Gastrocnemius medialis (tissue), 4 donors: ENCODE measurements at regions not wholly inside any gene's neighbourhood (a gene's known extent, or its start where the extent isn't known, plus 50 kb on each side); places are given as distances from the start of the nearest gene placed in this dataset.
"Not testable (repeated sequence)": the region's sequence is repeated elsewhere in the genome, so short reads cannot be mapped to it uniquely, and the experiment has no call there.

Experiments
- ATAC-seq, 2 donors: fragments of 150-250 bp; one replicate each; pipeline ENCODE4 v1.9.1; 2016
- DNase-seq, 2 donors: peaks; one replicate each; pipeline ENCODE4 v3.0.0-alpha.2; 2019
- H3K27ac ChIP-seq, 4 donors: fragments of 200-600 bp; sonication (generic); 1 replicate in 1 of 4; 2 replicates in 3 of 4; pipeline ENCODE4 v1.5.1; 2016 to 2018; ENCODE audit warnings: mild to moderate bottlenecking in 2 of 4, moderate library complexity in 1 of 4
- H3K27me3 ChIP-seq, 3 donors: fragments of 200-600 bp; sonication (generic) in 2 of 3; 1 replicate in 1 of 3; 2 replicates in 2 of 3; pipeline versions ENCODE4 v1.5.1 to v1.6.0; 2016 to 2019; ENCODE audit warnings: mild to moderate bottlenecking in 1 of 3, moderate library complexity in 1 of 3
- H3K36me3 ChIP-seq, 2 donors: fragments of 200-600 bp; sonication (generic) in 1 of 2; one replicate each; pipeline ENCODE4 v1.5.1; 2017 to 2018
- H3K4me1 ChIP-seq, 2 donors: fragments of 200-600 bp; sonication (generic) in 1 of 2; one replicate each; pipeline ENCODE4 v1.5.1; 2016 to 2017; ENCODE audit warnings: mild to moderate bottlenecking in 2 of 2
- H3K4me3 ChIP-seq, 4 donors: fragments of 200-600 bp; sonication (generic) in 3 of 4; 1 replicate in 1 of 4; 2 replicates in 3 of 4; pipeline ENCODE4 v1.5.1; 2016 to 2019; ENCODE audit warnings: mild to moderate bottlenecking in 2 of 4
- H3K9me3 ChIP-seq, 3 donors: fragments of 200-600 bp; sonication (generic) in 2 of 3; 1 replicate in 1 of 3; 2 replicates in 2 of 3; pipeline ENCODE4 v1.5.1; 2016 to 2019
- CTCF ChIP-seq, 5 experiments: fragments of 450-650 bp in 3 of 5; fragments of 200-600 bp in 2 of 5; sonication (generic) in 2 of 5; IDR thresholded peaks in 4 of 5; conservative IDR thresholded peaks in 1 of 5; 1 replicate in 4 of 5; 2 replicates in 1 of 5; pipeline ENCODE4 v1.5.1; 2016 to 2019; ENCODE audit warnings: antibody characterized with exemption in 5 of 5, mild to moderate bottlenecking in 3 of 5, moderate library complexity in 3 of 5
- POLR2A ChIP-seq, 2 donors: fragments of 450-650 bp; IDR thresholded peaks; one replicate each; pipeline ENCODE4 v1.6.1; 2017; ENCODE audit warnings: antibody characterized with exemption in 2 of 2, mild to moderate bottlenecking in 2 of 2, moderate library complexity in 2 of 2
- in situ Hi-C, 4 donors: fragments of 200-750 bp; cut with MboI; loops; one replicate each; pipeline versions ENCODE4 v1.15.0 to v1.8.0; 2017; ENCODE audit warnings: low sequenced_read_pairs in 4 of 4
- intact Hi-C: fragments of 100-400 bp; cut with DNase I; formaldehyde crosslinking; loops from one replicate; pipeline ENCODE4 v1.15.1; 2023; ENCODE audit warnings: low total_unique reads

GRCh38 chr2:139685090-139685983 lies 905.1 kb upstream of the NXPH2 start:
- in situ Hi-C loops = no loop called here
- no peak for TF ChIP-seq CTCF (IDR thresholded peaks at IDR 0.05 in 4 of 5, conservative IDR thresholded peaks at IDR 0.05 in 1 of 5)
- no peak for TF ChIP-seq POLR2A (IDR thresholded peaks at IDR 0.05)
- Histone ChIP-seq H3K4me3 (no peak overlapping the region), H3K36me3 (no peaks in the 10 kb centered on the region), H3K9me3 (no peaks in the 10 kb centered on the region), H3K27me3 (no peaks in the 10 kb centered on the region), H3K4me1 (no peaks in the 10 kb centered on the region), H3K27ac (no peak overlapping the region)
- no peak for DNase-seq
- ATAC-seq = no peak
- intact Hi-C loops = no loop called here

GRCh38 chr2:139684286-139684860 lies 904.2 kb upstream of the NXPH2 start:
- H3K27ac ChIP-seq = no peak overlapping the region
- no peak overlapping the region for H3K4me3 ChIP-seq
- TF ChIP-seq CTCF (IDR thresholded peaks at IDR 0.05 in 4 of 5, conservative IDR thresholded peaks at IDR 0.05 in 1 of 5) (no peak), POLR2A (IDR thresholded peaks at IDR 0.05) (no peak)
- no peaks in the 10 kb centered on the region for H3K27me3 ChIP-seq
- DNase-seq (no peak), ATAC-seq (no peak)
- no peaks in the 10 kb centered on the region for H3K4me1 ChIP-seq
- no peaks in the 10 kb centered on the region for H3K36me3 ChIP-seq
- H3K9me3 ChIP-seq = no peaks in the 10 kb centered on the region
- intact Hi-C loops (no loop called here), in situ Hi-C loops (no loop called here)

GRCh38 chr2:139674577-139674976 lies 894.4 kb upstream of the NXPH2 start:
- Histone ChIP-seq H3K4me3 (no peak overlapping the region), H3K9me3 (no peaks in the 10 kb centered on the region), H3K27ac (no peak overlapping the region), H3K27me3 (no peaks in the 10 kb centered on the region), H3K4me1 (no peaks in the 10 kb centered on the region), H3K36me3 (no peaks in the 10 kb centered on the region)
- no peak for TF ChIP-seq POLR2A (IDR thresholded peaks at IDR 0.05)
- TF ChIP-seq CTCF (IDR thresholded peaks at IDR 0.05 in 4 of 5, conservative IDR thresholded peaks at IDR 0.05 in 1 of 5) = no peak
- DNase-seq (no peak), ATAC-seq (no peak)
- intact Hi-C loops (no loop called here), in situ Hi-C loops (no loop called here)

GRCh38 chr2:139673447-139673846 lies 893.3 kb upstream of the NXPH2 start:
- ATAC-seq, intact Hi-C loops: not testable (repeated sequence)

DNA sequence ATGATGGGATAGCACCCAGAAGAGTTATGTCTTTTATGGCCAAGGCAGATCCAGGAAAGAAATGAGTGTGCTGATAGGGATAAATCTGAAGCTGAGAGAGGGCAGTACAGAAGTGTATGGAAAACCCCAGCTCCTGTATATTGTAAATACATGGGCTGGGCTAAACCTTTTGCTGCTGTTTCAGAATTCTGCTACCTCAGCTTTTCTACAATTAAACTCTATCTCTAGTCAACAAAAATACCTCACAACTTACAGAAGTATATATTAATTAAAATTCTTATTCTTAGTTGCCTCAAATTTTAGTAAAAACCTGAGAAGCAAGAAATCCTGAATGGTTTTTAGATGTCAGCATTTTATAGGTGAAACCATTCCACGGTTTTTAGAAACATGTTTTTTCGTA lies 889.5 kb upstream of the NXPH2 start:
- no peak for TF ChIP-seq POLR2A (IDR thresholded peaks at IDR 0.05)
- TF ChIP-seq CTCF (IDR thresholded peaks at IDR 0.05 in 4 of 5, conservative IDR thresholded peaks at IDR 0.05 in 1 of 5) = no peak
- intact Hi-C loops (no loop called here), in situ Hi-C loops (no loop called here)
- H3K9me3 ChIP-seq = no peaks in the 10 kb centered on the region
- DNase-seq = no peak
- no peak overlapping the region for H3K4me3 ChIP-seq
- ATAC-seq = no peak
- H3K4me1 ChIP-seq = no peaks in the 10 kb centered on the region
- no peak overlapping the region for H3K27ac ChIP-seq
- H3K27me3 ChIP-seq = no peaks in the 10 kb centered on the region
- no peaks in the 10 kb centered on the region for H3K36me3 ChIP-seq

More at GRCh38 chr2:139673447-139673846, 893.3 kb upstream of the NXPH2 start:
- H3K4me3 ChIP-seq, H3K36me3 ChIP-seq, H3K4me1 ChIP-seq, H3K9me3 ChIP-seq, H3K27ac ChIP-seq, H3K27me3 ChIP-seq, DNase-seq, in situ Hi-C loops: not testable (repeated sequence)
